ENCODE measurements at regions not wholly inside any gene's neighbourhood (a gene's known extent, or its start where the extent isn't known, plus 50 kb on each side); places are given as distances from the start of the nearest gene placed in this dataset.
A peak's percentile ranks its signal among the peaks of the same experiment; 100 is the strongest.
"Not testable (repeated sequence)": the region's sequence is repeated elsewhere in the genome, so short reads cannot be mapped to it uniquely, and the experiment has no call there.

DNA sequence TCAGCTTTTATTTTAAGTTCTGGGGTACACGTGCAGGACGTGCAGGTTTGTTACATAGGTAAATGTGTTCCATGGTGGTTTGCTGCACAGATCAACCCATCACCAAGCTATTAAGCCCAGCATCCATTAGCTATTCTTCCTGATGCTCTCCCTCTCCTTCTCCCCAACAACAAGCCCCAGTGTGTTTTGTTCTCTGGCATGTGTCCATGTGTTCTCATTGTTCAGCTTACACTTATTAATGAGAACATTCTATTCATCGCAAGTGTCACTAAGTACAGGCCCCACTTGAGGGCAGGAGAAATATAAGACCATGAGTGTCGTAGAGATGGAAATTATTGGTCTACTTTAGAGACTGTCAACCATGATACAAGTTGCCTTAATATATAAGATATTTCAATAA lies 615.1 kb downstream of the CDH8 start:
- DNase-seq = no peak

DNA sequence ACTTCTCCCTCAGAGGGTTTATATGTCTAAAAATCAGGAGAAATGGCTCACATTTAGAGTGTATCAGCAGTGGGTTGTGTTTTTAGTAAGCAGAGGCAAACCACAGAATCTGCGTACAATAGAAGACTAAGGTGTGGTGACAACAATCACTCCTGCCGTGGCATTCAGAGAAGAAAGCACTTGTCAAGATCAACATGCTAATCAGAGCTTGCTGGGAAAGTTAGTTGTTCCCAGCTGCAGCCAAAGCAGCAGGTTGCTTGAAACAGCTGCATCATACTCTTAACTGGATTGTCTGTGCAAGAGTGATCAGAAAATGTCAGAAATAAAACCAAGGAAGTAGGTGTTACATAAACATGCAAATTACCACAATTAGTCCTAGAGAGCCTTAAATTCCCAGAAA lies 616.4 kb downstream of the CDH8 start:
- no peak for DNase-seq

GRCh38 chr16:61418802-61419201 lies 617.4 kb downstream of the CDH8 start:
- DNase-seq = not testable (repeated sequence)

GRCh38 chr16:61415126-61415525 lies 621.1 kb downstream of the CDH8 start:
- DNase-seq = no peak

- DNase-seq = no peak
Observed at GRCh38 chr16:61413021-61413420, 623.2 kb downstream of the CDH8 start.

- DNase-seq = no peak
Observed at GRCh38 chr16:61412562-61412961, 623.7 kb downstream of the CDH8 start.

- DNase-seq = no peak
Observed at GRCh38 chr16:61409604-61410003, 626.6 kb downstream of the CDH8 start.

DNA sequence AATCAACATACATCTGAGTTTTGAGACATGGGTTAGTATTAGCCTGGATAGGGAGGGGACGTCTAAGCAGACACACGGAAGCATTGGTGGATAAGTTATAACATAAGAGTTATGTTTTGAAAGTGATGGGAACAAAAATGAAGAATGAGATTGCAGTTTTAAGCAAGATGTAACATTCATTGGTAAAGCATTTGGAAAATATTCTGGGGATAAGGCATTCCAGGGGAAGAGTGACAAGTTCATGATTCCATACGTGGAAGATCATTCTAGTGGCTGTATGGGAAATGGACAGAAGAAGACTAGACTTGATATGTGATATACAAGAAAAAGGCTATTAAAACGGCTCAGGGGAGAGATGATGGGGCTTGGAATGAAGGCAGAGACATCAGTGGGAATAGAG lies 632.9 kb downstream of the CDH8 start:
- no peak for DNase-seq

DNA sequence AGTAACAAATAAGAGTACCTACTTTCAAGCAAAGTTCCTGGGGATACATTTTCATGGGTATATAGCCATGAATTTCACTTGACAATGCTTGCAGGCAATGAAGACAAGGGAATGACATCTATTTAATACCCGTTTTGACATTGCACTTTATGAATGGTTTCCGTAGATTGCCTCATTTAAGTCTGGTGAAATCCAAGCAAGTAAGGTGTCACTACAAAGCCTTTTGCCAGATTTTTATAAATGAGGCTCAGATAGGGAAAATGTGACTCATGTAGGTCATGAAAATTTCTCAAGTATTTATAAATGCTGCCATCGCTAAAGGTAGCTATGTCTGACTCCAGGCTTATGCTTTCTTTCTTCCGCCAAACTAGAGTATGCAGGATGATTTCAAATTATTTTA lies 644.3 kb downstream of the CDH8 start:
- no peak for DNase-seq

DNA sequence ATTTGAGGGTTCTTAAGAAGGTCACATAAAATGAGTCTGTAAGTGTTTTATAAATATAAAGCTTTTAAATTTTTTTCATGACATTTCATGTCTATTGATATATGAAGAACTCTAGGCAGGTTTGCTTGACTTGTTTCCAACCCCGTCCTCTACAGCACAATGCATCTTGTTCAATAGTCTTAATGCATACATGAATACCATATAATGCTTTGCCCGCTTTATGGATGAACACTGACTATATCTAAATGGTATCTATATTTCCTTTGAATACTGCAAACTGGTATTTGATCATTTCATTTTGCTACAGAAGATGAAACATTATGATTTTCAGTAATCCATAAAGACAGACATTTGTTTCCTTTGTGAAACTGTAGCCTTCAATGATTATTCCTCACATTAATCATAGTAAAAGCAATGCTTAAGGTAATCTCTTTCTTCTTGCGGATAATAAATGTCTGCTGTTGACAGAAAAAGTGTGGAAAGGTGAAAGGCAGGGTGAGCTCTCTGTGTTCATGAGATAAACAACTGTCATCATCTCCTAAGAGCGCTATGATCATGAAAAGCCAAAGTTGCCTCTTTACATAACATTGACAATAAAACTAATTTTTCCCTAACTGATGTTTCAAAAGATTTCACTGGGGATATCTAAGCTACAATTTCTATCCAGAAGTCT lies 645.1 kb downstream of the CDH8 start:
- DNase-seq = no peak

GRCh38 chr16:61385392-61386071 lies 650.7 kb downstream of the CDH8 start:
- DNase-seq = no peak

- DNase-seq = peak; percentile 70
Observed at GRCh38 chr16:61382435-61382834, 653.8 kb downstream of the CDH8 start.

GRCh38 chr16:61379311-61379710 lies 656.9 kb downstream of the CDH8 start:
- DNase-seq = no peak

DNA sequence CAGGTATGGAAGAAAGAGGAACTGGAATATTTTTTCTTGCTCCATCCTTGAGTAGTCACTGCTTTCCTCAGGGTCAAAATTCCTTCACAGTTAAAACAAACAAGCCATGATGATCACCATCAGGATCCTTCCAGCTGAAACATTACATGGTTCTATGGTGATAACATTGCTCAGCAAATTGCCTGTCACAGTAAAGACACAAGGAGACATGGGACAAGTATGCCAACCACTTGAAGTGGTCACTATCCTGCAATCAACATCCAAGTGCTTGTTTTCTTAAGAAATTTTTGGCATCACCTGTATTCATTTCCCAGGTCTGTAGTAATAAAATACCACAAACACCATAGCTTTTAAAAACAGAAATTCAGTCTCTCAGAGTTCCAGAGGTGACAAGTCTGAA lies 662.2 kb downstream of the CDH8 start:
- no peak for DNase-seq

DNA sequence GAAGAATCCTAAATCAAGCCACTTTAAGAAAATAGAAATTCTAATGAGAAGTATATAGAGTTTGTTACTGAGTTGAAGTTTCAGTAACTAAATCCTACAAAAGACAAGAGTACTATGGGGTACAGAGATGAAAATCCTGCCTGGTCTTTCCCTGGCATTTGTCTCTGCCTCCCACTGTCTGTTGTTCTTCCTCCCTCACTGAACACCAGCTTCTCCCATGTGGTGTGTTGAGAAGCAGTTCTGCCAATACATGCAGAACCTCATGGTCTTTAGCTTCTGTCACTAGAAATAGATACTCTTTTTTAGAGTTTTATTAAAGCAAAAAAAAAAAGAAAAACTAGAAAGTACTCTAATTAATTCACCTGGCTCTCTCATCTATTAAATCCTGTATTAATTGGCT lies 664.4 kb downstream of the CDH8 start:
- no peak for DNase-seq

DNA sequence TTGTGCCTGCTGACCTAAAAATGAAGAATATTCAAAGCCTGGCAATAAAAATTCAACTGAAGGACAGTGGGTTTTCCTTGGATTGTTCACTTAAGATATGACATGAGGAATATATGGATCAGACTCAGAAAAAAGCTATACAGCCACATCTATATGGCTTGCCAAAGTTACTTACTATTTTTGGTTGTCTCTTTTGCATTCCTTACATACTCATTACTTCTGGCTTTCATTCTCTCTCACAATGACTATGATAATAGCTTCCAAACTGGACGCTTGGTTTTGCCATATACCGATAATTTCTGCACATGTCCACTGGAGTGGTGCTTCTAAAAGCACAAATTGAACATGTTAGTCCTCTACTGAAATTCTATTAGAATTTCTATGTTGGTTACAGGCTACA lies 664.9 kb downstream of the CDH8 start:
- DNase-seq = no peak

- DNase-seq = no peak
Observed at GRCh38 chr16:61370564-61370963, 665.7 kb downstream of the CDH8 start.

DNA sequence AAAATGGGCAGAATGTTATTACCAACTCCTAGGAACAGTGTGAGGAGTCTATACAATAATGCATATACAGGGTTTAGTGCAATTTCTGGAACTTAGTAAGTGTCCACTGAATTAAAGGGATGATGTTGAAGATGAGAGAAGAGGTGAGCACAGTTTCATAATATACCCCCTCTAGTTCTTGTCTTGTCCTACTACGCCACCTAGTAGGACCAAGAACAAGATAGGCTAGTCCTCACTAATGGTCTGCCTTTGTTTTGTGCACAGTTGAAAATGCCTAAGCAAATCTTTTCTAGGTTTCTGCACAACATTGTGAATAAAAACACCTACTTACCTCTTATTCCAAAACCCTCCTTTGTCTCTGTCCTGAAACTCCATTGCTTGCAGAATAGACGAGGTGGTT lies 670.2 kb downstream of the CDH8 start:
- DNase-seq = no peak

GRCh38 chr16:61364990-61365389 lies 671.2 kb downstream of the CDH8 start:
- DNase-seq = no peak

DNA sequence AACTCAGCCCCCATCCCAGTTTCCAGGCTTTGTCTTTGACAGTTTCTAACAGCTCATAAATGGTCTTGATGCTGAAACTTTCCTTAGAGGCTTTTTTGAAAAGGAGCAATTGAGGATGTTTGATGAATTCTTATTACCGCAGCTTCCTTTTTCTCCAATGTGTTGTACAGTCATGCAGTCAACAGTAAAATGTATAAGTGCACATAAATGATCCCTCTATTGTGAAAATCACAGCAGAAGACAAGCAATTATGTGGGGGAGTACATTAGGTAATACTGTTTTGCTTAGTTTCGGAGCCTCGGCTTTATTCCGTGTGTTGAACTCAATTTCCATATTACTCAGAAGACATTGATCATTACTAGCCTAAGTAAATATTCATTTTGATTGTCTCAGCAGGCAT lies 673.7 kb downstream of the CDH8 start:
- DNase-seq = no peak

GRCh38 chr16:61344791-61345190 lies 691.4 kb downstream of the CDH8 start:
- DNase-seq = no peak

DNA sequence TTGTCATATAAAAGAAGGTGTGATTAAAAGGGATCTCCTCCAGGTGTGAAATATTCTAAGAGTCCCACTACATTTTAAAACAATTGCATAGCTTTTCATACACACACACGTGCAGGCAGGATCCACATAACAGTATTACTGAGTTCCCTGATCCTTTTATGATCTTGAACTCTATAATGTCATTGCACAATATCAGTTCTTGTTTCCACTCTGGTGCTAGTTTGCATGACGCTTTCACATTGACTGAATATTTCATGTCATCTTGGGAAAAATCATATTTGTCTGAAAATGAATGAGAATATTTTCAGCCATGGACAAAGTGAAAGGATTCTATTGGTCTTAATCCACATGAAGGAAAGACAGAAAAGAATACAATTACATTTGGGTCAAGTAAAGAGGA lies 703.8 kb downstream of the CDH8 start:
- no peak for DNase-seq

GRCh38 chr16:61324044-61324443 lies 712.2 kb downstream of the CDH8 start:
- peak; percentile 62 for DNase-seq

GRCh38 chr16:61323456-61323855 lies 712.8 kb downstream of the CDH8 start:
- peak; percentile 26 for DNase-seq

GRCh38 chr16:61320791-61321190 lies 715.4 kb downstream of the CDH8 start:
- DNase-seq = no peak
